Fibroblast of the aortic adventitia (primary cell): ENCODE measurements at regions not wholly inside any gene's neighbourhood (a gene's known extent, or its start where the extent isn't known, plus 50 kb on each side); places are given as distances from the start of the nearest gene placed in this dataset.

Experiments
- DNase-seq: peaks from one replicate; pipeline ENCODE4 v3.0.0-alpha.2; 2010; ENCODE audit warnings: low read depth
- H3K4me3 ChIP-seq: 2 replicates; pipeline ENCODE4 v1.5.1; 2011; ENCODE audit warnings: low read depth, mild to moderate bottlenecking, control low read depth, low read length, moderate library complexity
- TF ChIP-seq, protein P1 (sequence below): IDR thresholded peaks from 2 replicates; pipeline ENCODE4 v1.5.1; 2011; ENCODE audit warnings: mild to moderate bottlenecking, low read length, control low read depth, inconsistent platforms; ENCODE audit not compliant: insufficient read depth

DNA sequence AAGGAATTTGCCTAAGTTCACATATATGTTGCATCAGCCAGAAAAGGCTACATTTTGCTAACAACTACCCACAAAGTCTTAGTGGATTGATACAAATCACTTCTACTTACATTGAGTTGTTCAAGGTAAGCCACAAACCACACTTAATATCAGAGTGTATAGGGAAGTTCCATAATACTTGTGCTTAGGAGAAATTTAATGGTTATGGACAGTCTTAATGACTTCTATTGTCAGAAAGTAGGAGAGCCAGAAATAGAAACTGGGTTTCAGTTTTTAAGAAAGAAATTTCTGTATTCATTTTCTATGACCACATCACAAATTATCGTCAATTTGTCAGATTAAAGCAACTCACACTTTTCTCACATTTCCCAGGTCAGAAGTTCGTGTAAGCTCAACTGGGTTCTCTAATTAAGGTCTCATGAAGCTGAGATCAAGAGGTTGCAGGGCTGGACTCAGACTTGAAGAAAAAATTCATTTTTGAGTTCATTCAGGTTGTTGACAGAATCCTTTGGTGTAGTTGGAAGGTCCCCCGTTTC is 695.7 kb downstream of the CDH11 start:
- no peak for DNase-seq
- TF ChIP-seq, protein P1, sequence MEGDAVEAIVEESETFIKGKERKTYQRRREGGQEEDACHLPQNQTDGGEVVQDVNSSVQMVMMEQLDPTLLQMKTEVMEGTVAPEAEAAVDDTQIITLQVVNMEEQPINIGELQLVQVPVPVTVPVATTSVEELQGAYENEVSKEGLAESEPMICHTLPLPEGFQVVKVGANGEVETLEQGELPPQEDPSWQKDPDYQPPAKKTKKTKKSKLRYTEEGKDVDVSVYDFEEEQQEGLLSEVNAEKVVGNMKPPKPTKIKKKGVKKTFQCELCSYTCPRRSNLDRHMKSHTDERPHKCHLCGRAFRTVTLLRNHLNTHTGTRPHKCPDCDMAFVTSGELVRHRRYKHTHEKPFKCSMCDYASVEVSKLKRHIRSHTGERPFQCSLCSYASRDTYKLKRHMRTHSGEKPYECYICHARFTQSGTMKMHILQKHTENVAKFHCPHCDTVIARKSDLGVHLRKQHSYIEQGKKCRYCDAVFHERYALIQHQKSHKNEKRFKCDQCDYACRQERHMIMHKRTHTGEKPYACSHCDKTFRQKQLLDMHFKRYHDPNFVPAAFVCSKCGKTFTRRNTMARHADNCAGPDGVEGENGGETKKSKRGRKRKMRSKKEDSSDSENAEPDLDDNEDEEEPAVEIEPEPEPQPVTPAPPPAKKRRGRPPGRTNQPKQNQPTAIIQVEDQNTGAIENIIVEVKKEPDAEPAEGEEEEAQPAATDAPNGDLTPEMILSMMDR = no peak
- H3K4me3 ChIP-seq = no peak overlapping the region

DNA sequence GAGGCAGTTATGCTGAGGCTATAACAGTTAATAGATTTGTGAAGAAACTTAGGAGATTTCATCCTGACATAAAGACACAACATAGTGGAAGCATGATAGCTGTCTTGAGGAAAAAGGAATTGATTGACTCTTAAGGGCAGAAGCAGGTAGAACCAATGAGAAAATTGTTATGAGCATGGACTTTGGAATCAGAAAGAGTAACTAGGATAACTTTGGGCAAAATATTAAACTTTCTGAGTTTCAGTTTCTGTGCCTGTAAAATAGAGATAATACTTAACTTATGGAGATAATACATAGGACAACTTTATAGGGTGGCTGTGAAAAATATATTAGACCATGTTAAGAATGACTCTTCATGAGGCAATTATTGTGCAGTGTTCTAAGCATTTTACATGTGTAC is 696.5 kb downstream of the CDH11 start:
- no peak for DNase-seq
- H3K4me3 ChIP-seq = no peak overlapping the region
- TF ChIP-seq, protein P1 = no peak

DNA sequence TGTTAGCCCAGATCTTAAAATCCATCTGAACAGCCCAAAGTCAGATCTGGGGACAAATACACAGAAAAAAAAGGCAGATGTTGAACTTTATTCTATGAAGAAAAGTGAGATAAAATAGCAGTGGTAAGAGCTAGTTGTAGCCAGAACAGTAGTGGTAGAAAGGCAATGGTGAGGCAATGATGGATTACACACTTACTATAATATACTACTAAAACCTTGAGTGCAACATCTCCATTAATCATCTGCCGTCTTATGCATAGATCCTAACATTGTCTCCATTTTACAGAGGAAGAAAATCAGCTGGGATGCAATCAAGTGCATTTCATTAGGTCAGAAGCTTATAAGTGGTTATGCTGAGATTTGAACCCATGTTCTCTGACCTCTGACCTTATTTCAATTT is 699.6 kb downstream of the CDH11 start:
- H3K4me3 ChIP-seq = no peak overlapping the region
- TF ChIP-seq, protein P1 = no peak
- no peak for DNase-seq

DNA sequence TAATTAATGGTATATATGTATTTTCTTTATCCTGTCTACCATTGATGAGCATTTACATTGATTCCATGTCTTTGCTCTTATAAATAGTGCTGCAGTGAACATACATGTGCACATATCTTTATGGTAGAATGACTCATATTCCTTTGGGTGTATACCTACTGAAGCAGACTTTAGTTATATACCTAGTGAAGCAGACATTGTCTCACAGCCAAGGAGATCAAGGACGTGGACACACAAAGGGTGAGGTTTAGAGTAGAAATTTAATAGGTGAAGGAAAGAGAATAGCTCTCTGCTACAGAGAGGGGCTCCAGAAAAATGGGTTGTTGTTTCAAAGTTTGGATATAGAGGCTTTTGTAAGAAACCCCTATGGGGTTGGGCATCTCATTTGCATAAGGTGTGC is 700.3 kb downstream of the CDH11 start:
- H3K4me3 ChIP-seq = no peak overlapping the region
- no peak for DNase-seq
- TF ChIP-seq, protein P1 = no peak

DNA sequence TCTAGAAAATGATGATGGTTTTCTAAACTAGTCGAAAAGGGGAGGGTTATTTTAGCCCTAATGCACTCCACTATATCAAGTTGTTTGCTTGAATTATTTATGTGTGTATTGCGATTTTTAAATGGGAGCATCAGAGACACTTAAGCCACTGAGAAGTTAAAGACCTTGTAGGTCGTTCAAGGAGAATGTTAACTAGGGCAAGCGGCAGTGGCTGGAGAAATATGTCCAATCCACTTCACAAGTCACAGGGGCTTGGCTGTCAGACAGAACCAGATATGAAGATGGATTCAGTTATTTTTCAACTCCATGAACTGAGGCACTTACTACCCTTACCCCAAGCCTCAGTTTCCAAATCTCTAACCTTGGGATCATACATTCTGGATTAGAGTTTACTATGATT is 702.0 kb downstream of the CDH11 start:
- DNase-seq = no peak
- no peak overlapping the region for H3K4me3 ChIP-seq
- TF ChIP-seq, protein P1 = no peak

DNA sequence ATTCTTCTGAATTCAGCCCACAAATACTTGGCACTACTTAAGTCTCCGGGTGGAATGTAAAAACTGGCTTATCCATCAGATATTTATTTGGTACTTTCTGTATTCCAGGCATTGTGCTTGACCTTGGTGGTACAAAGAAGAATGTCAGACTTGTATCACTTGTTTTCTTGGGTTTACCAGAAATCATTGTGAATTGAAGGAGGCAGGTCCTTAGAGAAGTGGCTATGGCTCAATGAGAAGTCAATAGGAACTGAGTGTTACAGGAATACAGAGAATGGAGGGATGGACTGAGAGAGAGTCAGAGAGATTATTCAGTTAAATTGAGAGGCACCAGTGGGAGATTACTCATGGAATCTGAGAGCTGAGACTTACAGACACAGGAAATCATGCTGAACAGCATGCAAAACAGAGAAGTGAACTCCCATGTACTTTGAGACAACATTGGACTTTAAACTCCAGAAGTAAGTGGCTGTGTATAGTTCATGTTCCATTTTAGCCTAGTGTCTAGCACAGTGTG is 704.1 kb downstream of the CDH11 start:
- TF ChIP-seq, protein P1 = no peak
- DNase-seq = peak; percentile 90
- no peak overlapping the region for H3K4me3 ChIP-seq
